ENCODE measurements at regions not wholly inside any gene's neighbourhood (a gene's known extent, or its start where the extent isn't known, plus 50 kb on each side); places are given as distances from the start of the nearest gene placed in this dataset.

- no peak for DNase-seq
Measured at GRCh38 chr13:83995930-83996329, 113.7 kb upstream of the SLITRK1 start.

GRCh38 chr13:83992566-83993358 lies 110.5 kb upstream of the SLITRK1 start:
- DNase-seq = no peak

GRCh38 chr13:83987394-83987793 lies 105.1 kb upstream of the SLITRK1 start:
- no peak for DNase-seq

- no peak for DNase-seq
Measured at GRCh38 chr13:83984793-83985192, 102.5 kb upstream of the SLITRK1 start.

GRCh38 chr13:83980331-83980730 lies 98.1 kb upstream of the SLITRK1 start:
- no peak for DNase-seq

- DNase-seq = no peak
Measured at GRCh38 chr13:83975655-83976165, 93.4 kb upstream of the SLITRK1 start.

- DNase-seq = no peak
Measured at GRCh38 chr13:83958531-83958930, 76.3 kb upstream of the SLITRK1 start.

- DNase-seq = no peak
Measured at GRCh38 chr13:83955011-83955410, 72.7 kb upstream of the SLITRK1 start.

- DNase-seq = no peak
Measured at GRCh38 chr13:83953916-83954315, 71.6 kb upstream of the SLITRK1 start.

- no peak for DNase-seq
Measured at GRCh38 chr13:83950293-83950692, 68.0 kb upstream of the SLITRK1 start.

- DNase-seq = no peak
Measured at GRCh38 chr13:83943530-83944279, 61.4 kb upstream of the SLITRK1 start.

GRCh38 chr13:83941701-83942335 lies 59.5 kb upstream of the SLITRK1 start:
- DNase-seq = no peak

- DNase-seq = no peak
Measured at GRCh38 chr13:83940742-83941141, 58.5 kb upstream of the SLITRK1 start.

- DNase-seq = no peak
Measured at GRCh38 chr13:83937579-83937978, 55.3 kb upstream of the SLITRK1 start.

GRCh38 chr13:83935566-83935965 lies 53.3 kb upstream of the SLITRK1 start:
- no peak for DNase-seq

Data from activated gamma-delta T cell (primary cell).